Stimulated activated CD8-positive, alpha-beta memory T cell treated with anti-CD3 and anti-CD28 coated beads, Interleukin-7, amount 100 ng/mL, for 1 hour (primary cell): ENCODE measurements at regions not wholly inside any gene's neighbourhood (a gene's known extent, or its start where the extent isn't known, plus 50 kb on each side); places are given as distances from the start of the nearest gene placed in this dataset.

ENCODE experiments used
- DNase-seq, 2 donors: peaks; one replicate each; pipeline ENCODE4 v3.0.0-alpha.2; 2020; ENCODE audit warnings: low read depth in 2 of 2

- no peak for DNase-seq
These were observed 74.2 kb upstream of the ZPBP start for GRCh38 chr7:50166997-50167965.

DNA sequence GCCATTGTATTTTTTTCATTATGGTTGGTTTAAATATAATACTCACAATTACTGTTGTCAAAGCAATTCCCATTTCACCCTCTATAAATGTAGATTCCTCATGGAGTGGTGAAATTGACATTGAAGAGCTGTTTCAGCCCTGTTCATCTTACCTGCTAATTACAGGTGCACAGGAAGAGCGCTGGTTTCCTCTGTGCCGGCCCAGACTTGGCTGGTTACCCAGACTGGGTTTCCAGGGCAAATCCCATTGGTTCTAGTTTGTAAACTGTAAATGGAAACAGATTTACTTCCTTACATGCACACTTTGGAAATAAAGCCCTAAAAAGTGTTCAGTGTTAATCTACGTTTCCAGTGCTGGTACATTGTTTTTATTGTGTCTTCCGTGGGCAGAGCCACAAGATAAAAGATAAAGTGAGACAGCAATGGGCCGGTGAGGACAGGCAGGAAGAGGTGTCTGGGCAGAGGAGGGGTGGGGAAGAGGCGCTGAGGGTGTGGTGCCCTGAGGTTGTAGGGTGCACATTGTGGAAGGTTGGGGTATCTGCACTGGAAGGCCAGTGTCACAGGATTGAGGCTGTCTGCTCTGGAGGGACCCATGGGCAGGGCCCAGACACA lies 71.6 kb upstream of the ZPBP start:
- DNase-seq = no peak

DNA sequence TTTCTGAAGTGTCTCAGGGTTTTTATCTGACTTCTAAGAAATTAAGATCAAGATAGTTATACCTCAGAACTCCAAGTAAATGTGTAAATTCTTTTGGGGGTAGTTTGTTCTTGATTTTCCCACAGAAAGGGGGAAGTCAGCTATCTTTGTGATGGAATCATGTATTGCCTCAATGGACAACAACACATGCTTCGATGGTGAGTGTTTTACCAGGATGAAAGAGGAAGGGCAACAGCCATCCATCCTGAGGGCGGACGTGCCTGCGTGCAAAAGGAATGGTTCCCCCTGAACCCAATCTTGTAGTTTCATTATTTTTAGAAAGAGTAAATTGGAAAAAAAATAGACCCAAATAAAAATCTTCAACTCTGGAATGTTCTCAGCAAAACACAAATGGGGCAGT lies 67.2 kb upstream of the ZPBP start:
- no peak for DNase-seq

GRCh38 chr7:50159154-50159553 lies 66.1 kb upstream of the ZPBP start:
- DNase-seq = no peak

DNA sequence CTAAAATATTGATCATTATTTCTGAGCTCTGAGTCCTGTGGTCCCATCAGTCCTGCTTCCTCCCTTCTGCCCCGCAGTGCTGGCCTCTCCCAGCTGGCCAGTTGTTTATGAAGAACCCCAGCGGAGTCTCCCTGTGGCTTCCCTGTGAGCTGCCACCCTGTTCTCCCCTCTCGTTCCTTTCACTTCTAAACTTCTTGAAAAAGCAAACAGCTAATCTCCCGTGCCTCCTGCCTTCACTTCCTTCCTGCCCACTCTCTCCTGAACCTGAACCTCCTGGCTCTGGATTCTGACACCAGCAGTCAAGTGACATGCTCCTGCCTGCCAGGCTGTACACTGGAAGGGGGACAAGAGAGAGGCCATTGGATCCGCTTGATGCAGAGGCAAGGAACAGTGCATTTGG lies 63.7 kb upstream of the ZPBP start:
- DNase-seq = no peak

- DNase-seq = no peak
These were observed 63.1 kb upstream of the ZPBP start for GRCh38 chr7:50156163-50156562.

DNA sequence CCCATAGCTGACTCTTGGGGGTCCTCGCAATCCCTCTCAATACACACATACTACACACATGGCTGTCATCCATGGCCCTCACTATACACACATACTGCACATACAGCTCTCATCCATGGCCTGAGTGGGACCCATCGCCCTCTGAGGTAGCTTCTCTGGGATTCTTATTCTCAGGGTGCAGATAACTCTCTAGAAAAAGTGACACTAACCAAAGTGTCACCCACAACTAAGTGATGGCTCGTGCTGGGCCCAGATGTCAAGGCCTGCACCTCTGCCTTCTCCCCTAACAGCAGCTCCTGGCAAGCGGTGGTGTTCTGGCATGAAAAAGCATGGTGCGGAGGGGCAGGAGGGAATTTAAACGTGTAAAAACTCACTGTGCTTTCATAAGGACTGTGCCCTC lies 62.7 kb upstream of the ZPBP start:
- no peak for DNase-seq

DNA sequence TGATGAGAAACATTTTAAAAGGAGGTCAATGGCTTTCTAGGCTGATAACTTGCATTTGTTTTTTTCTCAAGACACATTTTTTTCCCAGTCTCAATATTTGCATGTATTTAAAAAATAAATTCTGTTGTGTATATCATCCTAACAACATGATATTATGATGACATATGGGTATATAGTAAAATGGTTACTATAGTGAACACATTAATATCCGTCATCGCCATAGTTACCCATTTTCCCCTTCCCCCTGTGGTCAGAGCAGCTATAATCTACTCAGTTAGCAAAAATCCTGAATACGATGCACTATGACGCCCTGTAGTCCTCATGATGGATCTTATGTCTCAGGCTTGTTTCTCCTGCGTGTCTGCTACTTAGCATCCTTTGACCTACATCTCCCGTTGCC lies 60.9 kb upstream of the ZPBP start:
- DNase-seq = no peak

- no peak for DNase-seq
These were observed 60.1 kb upstream of the ZPBP start for GRCh38 chr7:50153148-50153547.

DNA sequence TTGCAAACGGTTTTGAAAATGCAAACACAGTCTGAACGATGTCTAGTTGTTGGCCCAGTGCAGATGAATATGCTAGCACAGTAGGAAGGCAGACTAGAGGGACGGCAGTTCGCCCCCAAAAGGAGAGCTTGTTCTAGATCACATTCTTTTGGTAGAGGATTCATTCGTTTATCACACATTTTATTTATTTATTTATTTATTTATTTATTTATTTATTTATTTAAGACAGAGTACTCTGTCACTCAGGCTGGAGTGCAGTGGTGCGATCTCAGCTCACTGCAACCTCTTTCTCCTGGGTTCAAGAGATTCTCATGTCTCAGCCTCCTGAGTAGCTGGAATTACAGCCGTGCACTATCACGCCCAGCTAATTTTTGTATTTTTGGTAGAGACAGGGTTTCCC lies 59.4 kb upstream of the ZPBP start:
- DNase-seq = no peak

DNA sequence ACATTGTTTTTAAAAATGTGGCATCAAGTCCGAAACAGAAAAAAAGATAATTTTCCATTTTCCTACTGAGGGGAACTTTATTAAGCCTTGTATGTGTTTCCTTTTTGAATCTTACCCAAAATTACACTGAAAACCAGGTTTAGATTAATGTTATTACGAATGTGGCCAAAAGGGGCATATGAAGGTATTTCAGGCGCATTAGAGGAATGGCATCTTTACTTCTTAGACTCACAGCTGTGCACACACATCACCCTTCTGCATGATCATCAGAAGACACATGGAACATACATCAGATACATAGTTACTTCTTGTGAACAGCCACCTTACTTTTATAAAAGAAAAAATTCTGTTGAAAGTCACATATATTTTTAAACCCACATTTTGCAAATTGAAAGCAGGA lies 58.6 kb upstream of the ZPBP start:
- no peak for DNase-seq

DNA sequence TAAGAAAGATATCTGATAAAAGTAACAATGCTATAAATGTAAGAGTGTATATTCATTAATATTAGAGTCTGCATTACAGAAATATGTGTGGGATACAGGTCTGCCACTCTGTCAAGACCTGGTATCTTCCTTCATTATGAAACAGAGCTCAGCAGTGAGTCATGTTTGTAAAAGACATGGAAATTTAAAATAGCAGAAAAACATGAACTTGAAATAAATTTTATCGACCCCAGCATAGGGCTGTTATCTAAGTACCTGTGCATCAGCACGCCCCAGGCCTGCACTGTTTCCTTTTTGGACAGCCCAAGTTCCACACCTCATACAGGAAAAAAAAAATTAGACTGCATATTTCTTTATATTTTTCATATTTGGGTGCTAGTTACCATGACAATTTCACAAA lies 58.0 kb upstream of the ZPBP start:
- no peak for DNase-seq

DNA sequence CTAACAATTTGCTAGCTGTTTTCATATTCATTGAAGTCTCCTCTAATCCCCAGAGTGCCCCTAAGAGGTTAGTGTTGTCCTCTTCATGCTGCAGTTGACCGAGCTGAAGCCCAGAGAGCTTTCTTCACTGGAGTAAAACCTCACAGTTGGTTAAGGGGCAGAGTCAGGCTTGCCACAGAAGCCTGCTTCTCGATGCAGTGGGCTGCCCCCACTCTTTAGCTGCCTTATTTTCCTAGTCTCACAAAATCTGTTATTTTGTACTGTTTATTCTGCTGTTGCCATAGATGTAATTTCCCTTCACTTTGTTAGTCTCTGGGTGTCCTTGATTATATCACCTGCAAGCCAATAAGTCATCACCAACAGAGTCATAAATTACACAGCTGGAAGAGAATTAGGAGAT lies 56.3 kb upstream of the ZPBP start:
- DNase-seq = no peak

GRCh38 chr7:50147951-50148808 lies 55.1 kb upstream of the ZPBP start:
- no peak for DNase-seq

- DNase-seq = no peak
These were observed 53.6 kb upstream of the ZPBP start for GRCh38 chr7:50146692-50147091.

GRCh38 chr7:50145801-50146338 lies 52.8 kb upstream of the ZPBP start:
- no peak for DNase-seq

DNA sequence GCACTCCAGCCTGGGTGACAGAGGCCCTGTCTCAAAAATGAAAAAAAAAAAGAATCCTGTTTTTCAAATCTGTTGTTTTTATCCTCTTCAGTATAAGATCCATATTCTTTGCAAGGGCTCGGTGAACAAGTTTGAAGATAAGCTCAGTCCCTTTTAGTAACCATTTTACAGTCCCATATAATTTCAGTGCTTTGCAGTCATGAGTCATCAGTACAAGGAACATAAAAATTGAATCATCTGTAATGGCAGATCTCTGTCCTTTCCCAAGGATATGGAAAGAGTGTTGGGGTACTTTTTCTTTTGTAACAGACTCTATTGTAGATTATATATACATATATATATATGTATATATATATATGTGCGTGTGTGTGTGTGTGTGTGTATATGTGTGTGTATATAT lies 52.2 kb upstream of the ZPBP start:
- DNase-seq = no peak
